ENCODE measurements at regions not wholly inside any gene's neighbourhood (a gene's known extent, or its start where the extent isn't known, plus 50 kb on each side); places are given as distances from the start of the nearest gene placed in this dataset.

- TF ChIP-seq POLR2A (IDR thresholded peaks at IDR 0.05; ENCODE audit: low read length) = no peak
- TF ChIP-seq GATA1 (IDR thresholded peaks at IDR 0.05; ENCODE audit: low read depth, low read length) = no peak
- DNase-seq = no peak
Measured at GRCh38 chr5:60376860-60377259, 323.1 kb downstream of the DEPDC1B start.

DNA sequence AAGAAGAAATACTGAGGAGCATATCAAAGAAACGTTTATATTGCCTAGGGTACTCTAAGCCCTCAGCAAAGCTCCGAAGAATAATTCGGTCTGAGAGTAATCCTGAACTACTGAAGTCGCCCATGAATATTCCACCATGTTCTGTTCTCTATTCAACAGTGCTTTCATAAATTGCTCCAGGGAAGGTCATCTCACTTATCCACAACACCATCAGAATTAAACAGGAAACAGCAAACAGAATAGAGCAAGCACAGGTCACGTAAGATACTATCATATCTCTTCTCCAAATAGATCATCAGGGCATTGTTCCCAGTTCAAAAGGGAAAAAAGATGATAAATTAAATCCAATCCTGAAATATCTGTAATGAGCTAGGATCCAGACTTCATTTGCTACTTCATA lies 325.6 kb downstream of the DEPDC1B start:
- no peak for TF ChIP-seq POLR2A (IDR thresholded peaks at IDR 0.05; ENCODE audit: low read length)
- TF ChIP-seq GATA1 (IDR thresholded peaks at IDR 0.05; ENCODE audit: low read depth, low read length) = no peak

DNA sequence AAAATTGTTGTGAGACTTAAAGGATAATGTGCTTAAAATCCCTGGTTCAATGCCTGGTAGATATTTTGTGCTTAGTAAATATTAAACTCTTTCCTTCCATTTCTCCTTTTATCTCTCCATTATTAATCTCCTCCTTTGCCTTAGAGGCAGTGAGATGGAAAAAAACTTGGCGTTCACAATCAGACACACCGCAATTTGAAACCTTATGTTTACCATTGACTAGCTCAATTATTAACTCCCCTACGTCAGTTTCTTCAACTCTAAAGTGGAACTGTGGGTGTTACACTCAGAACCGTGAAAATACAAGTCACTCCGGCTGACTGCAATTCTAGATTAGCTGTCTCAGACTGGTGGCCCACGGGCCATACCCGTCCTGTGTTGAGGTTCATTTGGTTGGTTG lies 327.2 kb downstream of the DEPDC1B start:
- DNase-seq = no peak
- TF ChIP-seq GATA1 (IDR thresholded peaks at IDR 0.05; ENCODE audit: low read depth, low read length) = no peak
- no peak for TF ChIP-seq POLR2A (IDR thresholded peaks at IDR 0.05; ENCODE audit: low read length)

More for the DNA sequence above, 325.6 kb downstream of the DEPDC1B start:
- no peak for DNase-seq

DNA sequence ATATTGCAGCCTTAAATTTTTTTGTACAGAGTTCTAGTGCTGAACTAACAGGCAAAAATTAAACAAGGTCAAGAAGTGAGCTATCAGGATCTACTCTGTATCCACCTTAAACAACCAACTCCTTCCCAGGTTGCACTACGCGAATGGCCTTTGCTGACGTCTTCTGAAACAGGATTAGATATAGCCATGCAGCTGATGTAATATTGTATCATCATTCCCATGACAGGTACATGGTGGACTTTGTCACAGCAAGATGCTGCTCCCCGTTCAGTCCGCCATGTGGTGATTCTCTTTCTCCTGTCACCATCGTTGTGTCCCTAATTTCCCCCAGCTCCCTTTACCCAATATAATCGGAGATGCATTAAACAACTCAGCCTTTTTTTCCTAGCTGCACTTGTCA lies 328.9 kb downstream of the DEPDC1B start:
- TF ChIP-seq POLR2A (IDR thresholded peaks at IDR 0.05; ENCODE audit: low read length) (no peak), GATA1 (IDR thresholded peaks at IDR 0.05; ENCODE audit: low read depth, low read length) (no peak)

DNA sequence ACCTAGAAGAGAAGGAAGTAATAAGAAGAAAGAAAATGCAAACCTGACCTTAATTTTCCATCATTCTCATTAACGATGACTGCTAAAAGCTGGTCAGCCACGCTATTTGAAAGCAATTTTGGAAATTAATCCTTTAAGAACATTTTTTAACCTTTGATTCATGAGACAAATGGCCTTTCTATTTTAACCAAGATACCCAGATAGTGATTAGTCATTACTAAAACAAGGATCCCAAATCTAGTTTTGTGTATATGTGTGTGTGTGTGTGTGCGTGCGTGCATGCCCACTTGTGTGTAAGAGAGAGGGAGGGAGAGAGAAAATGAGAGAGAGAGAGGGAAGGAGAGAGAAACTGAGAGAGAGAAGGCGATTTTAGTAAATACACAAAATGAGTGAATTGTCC lies 329.5 kb downstream of the DEPDC1B start:
- no peak for DNase-seq
- TF ChIP-seq POLR2A (IDR thresholded peaks at IDR 0.05; ENCODE audit: low read length) (no peak), GATA1 (IDR thresholded peaks at IDR 0.05; ENCODE audit: low read depth, low read length) (no peak)

More for the DNA sequence above, 328.9 kb downstream of the DEPDC1B start:
- DNase-seq = no peak

DNA sequence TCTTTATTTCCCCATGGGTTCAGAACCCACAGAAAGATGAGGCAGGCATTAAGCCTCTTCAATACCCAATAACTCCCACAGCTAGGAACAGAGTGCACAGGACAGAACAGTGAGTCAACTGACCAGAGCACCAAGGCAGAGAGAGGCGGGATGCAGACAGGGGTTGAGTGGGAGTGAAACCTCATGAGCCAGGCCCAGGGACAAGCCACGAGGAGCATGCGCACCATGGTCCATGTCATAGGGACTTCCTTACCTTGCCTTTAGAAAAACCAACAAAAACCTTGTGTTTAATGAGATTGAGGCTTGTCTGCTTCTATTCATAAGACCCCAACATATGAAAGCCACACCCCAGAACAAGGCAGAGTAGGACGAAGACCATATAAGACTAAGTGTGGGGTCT lies 330.6 kb downstream of the DEPDC1B start:
- TF ChIP-seq POLR2A (IDR thresholded peaks at IDR 0.05; ENCODE audit: low read length) (no peak), GATA1 (IDR thresholded peaks at IDR 0.05; ENCODE audit: low read depth, low read length) (no peak)
- DNase-seq = no peak

DNA sequence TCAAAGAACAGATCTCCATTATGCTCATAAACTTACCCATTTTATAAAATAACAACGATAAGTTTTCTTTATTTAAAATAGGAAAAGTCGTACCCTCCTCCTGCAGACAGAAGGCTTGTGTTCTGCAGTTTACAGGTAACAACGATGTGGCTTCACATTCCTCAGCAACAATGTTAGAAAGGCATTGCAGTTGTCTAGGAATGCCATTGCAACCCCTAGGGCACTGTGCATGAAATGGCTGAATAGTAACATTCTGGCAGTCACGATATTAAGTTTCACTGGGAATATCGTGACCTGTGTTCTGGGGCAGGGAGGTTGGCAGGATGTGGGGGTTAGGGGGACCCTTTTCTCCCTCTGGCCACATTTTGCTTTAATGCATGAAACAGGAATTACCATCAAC lies 331.9 kb downstream of the DEPDC1B start:
- no peak for TF ChIP-seq POLR2A (IDR thresholded peaks at IDR 0.05; ENCODE audit: low read length)
- DNase-seq = no peak

- TF ChIP-seq POLR2A (IDR thresholded peaks at IDR 0.05; ENCODE audit: low read length) = no peak
- no peak for TF ChIP-seq GATA1 (IDR thresholded peaks at IDR 0.05; ENCODE audit: low read depth, low read length)
- no peak for DNase-seq
Measured at GRCh38 chr5:60366489-60366888, 333.5 kb downstream of the DEPDC1B start.

DNA sequence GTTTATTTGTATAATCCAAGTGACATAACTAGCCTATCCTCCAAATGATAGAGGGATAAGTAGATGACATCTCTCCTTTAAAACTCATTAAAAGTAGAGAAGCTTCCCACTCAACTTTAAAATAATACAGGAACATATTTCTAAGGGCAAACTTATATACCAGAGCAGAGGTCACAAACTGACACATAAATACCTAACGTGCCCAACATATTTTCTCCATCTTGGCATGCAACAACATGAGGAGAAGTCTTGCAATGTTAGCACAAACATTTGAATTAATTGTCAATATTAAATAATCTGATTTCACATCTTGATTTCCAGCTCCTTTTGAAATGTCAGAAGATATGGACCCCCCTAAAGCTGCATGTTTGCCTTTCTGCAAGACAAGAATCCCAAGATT lies 335.0 kb downstream of the DEPDC1B start:
- DNase-seq = no peak
- TF ChIP-seq POLR2A (IDR thresholded peaks at IDR 0.05; ENCODE audit: low read length) (no peak), GATA1 (IDR thresholded peaks at IDR 0.05; ENCODE audit: low read depth, low read length) (no peak)

DNA sequence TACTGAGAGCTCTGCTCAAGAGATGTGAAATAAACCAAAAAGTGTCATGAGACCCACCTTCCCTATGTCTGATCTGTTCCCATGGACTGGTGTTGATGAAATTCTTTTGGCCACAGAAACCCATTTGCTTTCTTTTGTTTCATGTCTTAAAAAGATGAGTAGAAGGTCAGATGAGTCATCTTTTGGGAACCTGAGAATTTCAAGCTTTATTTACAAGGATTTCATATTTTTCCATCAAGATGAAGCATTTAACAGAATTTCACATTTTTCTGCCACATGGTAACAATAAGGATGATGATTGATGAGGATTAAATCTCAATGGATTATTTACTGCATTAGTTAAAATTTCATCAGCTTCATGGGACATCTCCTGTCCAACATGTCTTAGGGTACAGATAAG lies 337.8 kb downstream of the DEPDC1B start:
- DNase-seq = no peak
- TF ChIP-seq GATA1 (IDR thresholded peaks at IDR 0.05; ENCODE audit: low read depth, low read length) (no peak), POLR2A (IDR thresholded peaks at IDR 0.05; ENCODE audit: low read length) (no peak)

DNA sequence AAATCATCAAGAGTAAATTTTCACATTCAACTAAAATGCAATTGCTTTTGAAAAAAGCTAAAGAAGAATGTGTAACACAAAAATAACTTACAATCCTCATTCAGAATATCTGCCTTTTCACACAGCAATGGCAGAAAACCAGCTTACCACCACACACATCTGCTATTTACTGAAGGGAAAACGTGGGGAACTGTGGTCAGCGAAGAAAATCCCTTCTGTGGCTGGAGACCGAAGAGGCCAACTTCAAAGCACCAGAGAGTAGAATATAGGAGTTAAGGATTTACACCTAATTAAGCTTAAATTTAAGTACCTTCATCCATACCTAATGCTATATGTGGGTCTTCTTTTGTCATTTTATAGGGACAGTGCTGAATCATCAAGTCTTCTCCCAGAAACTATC lies 339.6 kb downstream of the DEPDC1B start:
- DNase-seq = no peak
- TF ChIP-seq GATA1 (IDR thresholded peaks at IDR 0.05; ENCODE audit: low read depth, low read length) (no peak), POLR2A (IDR thresholded peaks at IDR 0.05; ENCODE audit: low read length) (no peak)

GRCh38 chr5:60357302-60357701 lies 342.7 kb downstream of the DEPDC1B start:
- no peak for DNase-seq
- TF ChIP-seq GATA1 (IDR thresholded peaks at IDR 0.05; ENCODE audit: low read depth, low read length) = no peak
- no peak for TF ChIP-seq POLR2A (IDR thresholded peaks at IDR 0.05; ENCODE audit: low read length)

DNA sequence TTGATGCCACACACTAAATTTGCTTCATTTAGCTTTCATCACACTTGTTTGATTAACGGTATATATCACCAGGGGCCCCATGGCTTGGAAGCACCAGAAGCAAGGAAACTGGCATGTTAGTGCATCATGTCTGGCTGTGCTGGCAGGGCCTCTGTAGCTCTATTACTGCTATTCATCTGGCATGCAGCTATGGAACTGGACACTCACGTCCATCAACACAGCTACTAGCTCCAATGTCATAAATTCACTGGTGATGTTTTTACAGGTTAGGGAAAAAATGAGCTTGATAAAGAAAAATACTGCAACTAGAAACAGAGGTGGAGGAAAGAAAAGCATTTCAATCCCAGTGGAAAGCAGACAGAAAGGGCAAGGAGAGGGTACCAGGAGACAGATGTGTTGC lies 343.2 kb downstream of the DEPDC1B start:
- DNase-seq = no peak
- TF ChIP-seq GATA1 (IDR thresholded peaks at IDR 0.05; ENCODE audit: low read depth, low read length) (no peak), POLR2A (IDR thresholded peaks at IDR 0.05; ENCODE audit: low read length) (no peak)

DNA sequence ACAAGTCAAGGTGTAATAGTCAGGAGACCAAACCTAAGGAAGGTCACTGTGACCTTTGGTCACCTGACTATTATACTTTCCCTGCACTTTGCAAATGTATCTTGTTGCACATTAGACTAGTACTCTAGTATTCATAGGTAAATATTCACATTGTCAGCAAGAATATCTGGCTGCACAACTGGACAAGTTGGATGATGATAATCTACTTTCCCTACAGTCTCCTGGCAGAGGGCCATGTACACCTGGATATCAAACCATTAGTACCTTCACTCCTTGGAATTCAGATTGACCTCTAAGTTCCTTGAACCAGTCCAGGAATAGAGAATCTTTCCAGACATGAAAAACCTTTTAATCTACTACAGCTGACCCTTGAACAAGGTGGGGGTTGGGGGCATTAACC lies 344.8 kb downstream of the DEPDC1B start:
- TF ChIP-seq GATA1 (IDR thresholded peaks at IDR 0.05; ENCODE audit: low read depth, low read length) (no peak), POLR2A (IDR thresholded peaks at IDR 0.05; ENCODE audit: low read length) (no peak)
- no peak for DNase-seq

GRCh38 chr5:60354311-60354710 lies 345.7 kb downstream of the DEPDC1B start:
- TF ChIP-seq POLR2A (IDR thresholded peaks at IDR 0.05; ENCODE audit: low read length) (no peak), GATA1 (IDR thresholded peaks at IDR 0.05; ENCODE audit: low read depth, low read length) (no peak)
- no peak for DNase-seq

DNA sequence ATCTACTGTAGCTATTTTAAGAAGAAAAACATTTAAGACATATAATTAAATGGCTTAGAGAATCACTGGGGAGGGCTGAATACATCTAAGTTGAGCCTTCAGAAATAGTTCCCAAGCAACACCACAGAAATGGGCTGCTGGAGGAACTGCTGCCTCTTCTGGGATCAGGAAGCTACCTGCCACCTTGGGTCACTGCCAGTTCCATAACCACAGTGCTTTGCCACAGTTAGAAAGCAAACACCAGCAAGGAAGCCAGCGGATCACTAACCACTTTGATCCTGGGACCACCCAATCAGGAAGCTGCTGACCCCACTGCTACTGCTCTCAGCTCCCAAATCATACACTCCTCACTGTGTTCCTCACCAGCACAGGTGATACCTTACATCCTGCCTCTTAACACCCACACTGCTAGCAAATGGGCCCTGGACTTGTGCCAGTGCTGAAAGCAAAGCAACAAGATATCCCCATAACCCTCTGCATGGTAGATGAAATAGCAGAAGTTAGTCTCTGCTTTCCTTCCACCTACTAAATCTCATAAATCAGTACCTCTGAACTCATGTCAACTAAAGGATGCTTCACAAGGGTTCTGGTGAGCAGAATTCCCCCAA lies 346.9 kb downstream of the DEPDC1B start:
- TF ChIP-seq GATA1 (IDR thresholded peaks at IDR 0.05; ENCODE audit: low read depth, low read length) (no peak), POLR2A (IDR thresholded peaks at IDR 0.05; ENCODE audit: low read length) (no peak)
- no peak for DNase-seq

Data from erythroblast (primary cell).